GM12872 (cell line): ENCODE measurements at regions not wholly inside any gene's neighbourhood (a gene's known extent, or its start where the extent isn't known, plus 50 kb on each side); places are given as distances from the start of the nearest gene placed in this dataset.

Experiments
- TF ChIP-seq, protein P1 (sequence below): IDR thresholded peaks from 3 replicates; pipeline ENCODE4 v1.5.1; 2011; ENCODE audit warnings: low read depth, mild to moderate bottlenecking, low read length, moderate library complexity; ENCODE audit not compliant: insufficient read depth

DNA sequence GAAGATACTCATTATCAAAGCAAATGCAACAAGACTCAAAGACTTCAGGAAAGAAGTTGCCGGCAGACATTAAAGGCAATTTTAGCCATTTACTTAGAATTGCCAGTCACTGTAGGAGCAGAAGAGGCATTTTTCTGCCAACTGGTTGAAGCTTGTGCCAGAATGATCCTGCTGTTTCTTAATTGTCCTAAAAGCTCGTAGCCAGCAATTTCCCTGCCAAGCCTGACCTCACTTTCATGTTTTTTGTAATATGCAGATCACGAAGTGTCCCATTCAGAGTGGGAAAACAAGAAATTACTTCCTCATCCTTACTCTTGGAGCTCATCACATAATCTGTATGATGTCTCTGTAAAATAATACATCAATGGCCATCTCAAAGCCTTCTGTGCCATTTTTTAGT, 130.9 kb upstream of the ANKRD1 start:
- TF ChIP-seq, protein P1, sequence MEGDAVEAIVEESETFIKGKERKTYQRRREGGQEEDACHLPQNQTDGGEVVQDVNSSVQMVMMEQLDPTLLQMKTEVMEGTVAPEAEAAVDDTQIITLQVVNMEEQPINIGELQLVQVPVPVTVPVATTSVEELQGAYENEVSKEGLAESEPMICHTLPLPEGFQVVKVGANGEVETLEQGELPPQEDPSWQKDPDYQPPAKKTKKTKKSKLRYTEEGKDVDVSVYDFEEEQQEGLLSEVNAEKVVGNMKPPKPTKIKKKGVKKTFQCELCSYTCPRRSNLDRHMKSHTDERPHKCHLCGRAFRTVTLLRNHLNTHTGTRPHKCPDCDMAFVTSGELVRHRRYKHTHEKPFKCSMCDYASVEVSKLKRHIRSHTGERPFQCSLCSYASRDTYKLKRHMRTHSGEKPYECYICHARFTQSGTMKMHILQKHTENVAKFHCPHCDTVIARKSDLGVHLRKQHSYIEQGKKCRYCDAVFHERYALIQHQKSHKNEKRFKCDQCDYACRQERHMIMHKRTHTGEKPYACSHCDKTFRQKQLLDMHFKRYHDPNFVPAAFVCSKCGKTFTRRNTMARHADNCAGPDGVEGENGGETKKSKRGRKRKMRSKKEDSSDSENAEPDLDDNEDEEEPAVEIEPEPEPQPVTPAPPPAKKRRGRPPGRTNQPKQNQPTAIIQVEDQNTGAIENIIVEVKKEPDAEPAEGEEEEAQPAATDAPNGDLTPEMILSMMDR, result no peak

DNA sequence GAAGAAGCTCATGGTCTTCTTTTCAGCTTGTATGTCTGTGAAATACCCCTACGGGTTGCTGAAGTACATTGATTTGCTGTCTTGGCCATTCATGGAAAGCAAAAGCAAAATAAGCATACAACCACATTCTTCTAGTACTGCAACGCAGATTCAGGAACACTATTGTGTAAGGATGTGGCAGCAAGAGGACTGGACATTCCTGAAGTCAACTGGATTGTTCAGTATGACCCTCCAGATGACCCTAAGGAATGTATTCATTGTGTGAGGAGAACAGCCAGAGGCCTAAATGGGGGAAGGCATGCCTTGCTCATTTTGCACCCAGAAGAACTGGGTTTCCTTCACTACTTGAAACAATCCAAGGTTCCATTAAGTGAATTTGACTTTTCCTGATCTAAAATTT, 133.4 kb upstream of the ANKRD1 start:
- TF ChIP-seq, protein P1, result no peak

DNA sequence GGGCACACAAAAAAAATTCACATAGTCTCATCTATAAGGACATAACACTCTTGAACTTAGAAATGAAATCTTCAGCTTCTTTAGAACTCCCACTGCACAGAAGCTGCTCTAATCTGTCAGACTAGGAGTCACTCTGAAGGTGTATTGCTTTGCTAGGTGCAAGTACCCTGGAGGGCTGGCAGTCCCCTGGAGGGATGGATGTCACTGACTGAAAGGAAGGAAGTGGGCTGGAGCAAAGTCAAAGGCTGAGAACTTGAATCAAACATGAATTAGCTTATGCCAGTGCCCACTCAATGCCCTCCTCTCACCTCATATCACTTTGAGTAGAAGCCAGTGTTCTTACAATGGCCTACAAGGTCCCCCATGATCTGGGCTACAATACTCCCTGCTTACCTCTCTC, 140.3 kb upstream of the ANKRD1 start:
- TF ChIP-seq, protein P1, result no peak

DNA sequence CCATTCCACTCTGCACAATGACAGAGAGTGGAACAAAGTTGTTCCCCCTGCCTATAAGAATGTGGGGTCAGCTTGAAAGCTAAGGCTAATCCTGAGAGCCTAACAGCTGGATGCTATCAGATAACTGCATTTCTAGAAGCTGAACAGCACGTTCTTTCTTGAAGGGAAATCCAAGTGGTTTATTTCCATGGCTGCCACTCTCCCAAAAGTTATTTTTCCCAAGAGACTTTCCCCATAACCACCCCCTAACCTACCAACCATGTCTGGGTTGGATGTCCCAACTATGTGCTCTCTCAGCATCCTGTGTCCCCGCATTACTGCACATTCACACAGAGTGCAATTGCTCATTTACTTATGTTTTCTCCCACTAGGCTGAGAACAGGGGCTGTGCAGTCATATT, 140.7 kb upstream of the ANKRD1 start:
- TF ChIP-seq, protein P1, result no peak

DNA sequence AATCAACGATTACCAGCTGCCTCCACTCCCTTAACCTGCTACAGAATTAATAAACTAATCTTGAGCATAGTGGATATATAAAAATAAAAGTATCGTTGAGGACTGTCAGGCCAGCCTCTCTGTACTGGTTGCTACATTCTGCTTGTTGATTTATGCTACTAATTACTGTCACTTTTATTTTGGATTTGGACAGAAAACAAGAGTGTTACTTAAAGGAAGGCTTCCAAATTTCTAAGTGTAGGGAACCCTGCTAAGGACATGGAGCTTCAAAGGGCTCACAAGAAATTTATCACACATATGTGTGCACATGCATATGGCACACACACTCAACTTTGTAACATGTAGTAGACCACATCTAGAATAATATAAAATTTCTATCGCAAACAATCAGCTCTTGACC, 141.2 kb upstream of the ANKRD1 start:
- TF ChIP-seq, protein P1, result no peak

DNA sequence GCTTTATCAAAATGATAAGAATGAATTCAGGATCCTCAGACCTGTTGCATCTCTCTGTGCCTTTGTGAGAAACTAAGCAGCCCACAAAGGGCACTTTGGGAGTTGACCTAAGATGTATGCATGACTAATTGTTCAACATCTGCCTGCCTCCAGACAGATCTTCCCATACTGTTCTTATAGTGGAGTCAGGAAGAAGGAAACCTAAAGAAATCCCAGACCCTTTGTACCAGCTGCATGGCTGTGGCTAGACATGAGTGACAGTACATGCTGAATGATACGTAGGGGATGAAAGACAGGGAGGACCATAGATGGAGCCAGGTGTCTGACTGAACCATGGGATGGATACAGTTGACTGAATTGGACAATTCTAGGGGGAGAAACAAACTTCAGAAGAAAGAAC, 148.7 kb upstream of the PCGF5 start:
- TF ChIP-seq, protein P1, result no peak

DNA sequence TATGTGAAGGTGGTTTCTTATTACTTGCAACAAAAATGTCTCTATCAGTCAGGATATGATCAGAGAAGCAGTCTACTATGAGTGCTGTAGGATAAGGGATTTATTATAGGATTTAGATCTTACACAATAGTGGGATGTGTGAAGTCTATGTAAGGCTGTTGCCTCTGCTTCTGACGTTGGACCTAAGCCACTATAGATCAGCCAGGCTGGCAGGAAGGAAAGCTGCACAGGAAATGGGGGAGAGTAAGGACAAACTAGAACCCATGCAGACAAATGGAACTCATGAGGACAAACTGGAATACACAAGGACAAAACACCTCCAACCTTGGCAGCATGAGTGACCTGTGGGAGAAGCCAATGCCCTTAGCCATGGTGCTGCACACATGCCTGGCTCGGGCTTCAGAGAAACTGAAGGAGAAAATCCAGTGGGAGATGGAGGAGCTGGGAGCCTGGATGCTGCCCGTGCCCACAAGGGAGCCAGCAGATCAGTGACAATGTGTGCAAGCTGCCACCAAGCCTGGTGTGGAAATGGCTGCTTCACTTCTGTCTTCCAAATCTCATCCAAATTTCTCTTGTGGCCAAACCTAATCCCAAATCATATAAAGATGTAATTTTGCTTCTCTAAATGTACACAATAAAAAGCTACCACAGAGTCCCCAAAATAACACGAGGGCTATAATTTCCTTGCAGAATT, 147.0 kb upstream of the PCGF5 start:
- TF ChIP-seq, protein P1, result no peak

DNA sequence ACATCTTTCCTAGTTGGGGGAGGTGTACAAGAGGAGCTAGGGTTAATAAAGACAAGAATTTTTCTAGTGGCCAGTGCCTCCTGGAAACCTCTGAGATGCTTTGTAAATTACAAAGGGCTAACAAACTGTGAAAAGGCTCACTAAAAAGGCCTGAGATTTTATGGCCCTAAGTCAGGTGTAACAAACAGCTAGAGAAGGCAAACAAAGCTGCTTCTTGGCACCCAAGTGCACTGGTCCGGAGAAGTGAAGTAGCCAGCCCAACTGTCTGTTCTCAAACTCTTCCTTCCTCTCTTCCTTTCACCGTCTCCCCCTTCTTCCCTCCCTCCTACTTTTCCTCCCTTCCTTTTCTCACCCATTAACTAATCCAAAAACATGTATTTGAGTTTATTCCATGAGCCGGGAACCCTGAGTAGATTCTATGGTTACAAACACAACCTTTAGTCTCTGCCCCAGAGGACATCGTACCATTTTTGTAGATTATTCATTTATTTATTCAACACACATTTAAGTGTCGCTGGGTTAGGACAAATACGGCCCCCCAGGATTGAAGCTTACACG, 143.4 kb upstream of the PCGF5 start:
- TF ChIP-seq, protein P1, result no peak
